Type B pancreatic cell (in vitro differentiated cells): ENCODE measurements at regions not wholly inside any gene's neighbourhood (a gene's known extent, or its start where the extent isn't known, plus 50 kb on each side); places are given as distances from the start of the nearest gene placed in this dataset.

ENCODE experiments used
- DNase-seq: peaks from one replicate; pipeline ENCODE4 v3.0.0; 2021; ENCODE audit warnings: mixed read lengths; ENCODE audit not compliant: unreplicated experiment; ENCODE audit errors: extremely low spot score
- H3K27ac Mint-ChIP-seq: 2 replicates; pipeline ENCODE4 v1.8.0; 2021; ENCODE audit warnings: mild to moderate bottlenecking, mixed read lengths
- H3K27me3 Mint-ChIP-seq: 2 replicates; pipeline ENCODE4 v1.8.0; 2021; ENCODE audit warnings: mixed read lengths
- H3K36me3 Mint-ChIP-seq: 2 replicates; pipeline ENCODE4 v1.8.0; 2021; ENCODE audit warnings: mixed read lengths
- H3K4me1 Mint-ChIP-seq: one replicate; pipeline ENCODE4 v1.8.0; 2021; ENCODE audit warnings: mixed read lengths; ENCODE audit not compliant: unreplicated experiment
- H3K4me3 Mint-ChIP-seq: 2 replicates; pipeline ENCODE4 v1.8.0; 2021; ENCODE audit warnings: mild to moderate bottlenecking, mixed read lengths
- H3K9me3 Mint-ChIP-seq: 2 replicates; pipeline ENCODE4 v1.8.0; 2021; ENCODE audit warnings: mixed read lengths
- CTCF ChIP-seq: fragments of 200-600 bp; sonication (generic); conservative IDR thresholded peaks from 2 replicates; pipeline ENCODE4 v1.5.0; 2021; ENCODE audit warnings: antibody characterized with exemption, mild to moderate bottlenecking

GRCh38 chr4:96509039-96509741 is 669.3 kb downstream of the PDHA2 start:
- H3K27ac Mint-ChIP-seq = no peak overlapping the region
- peaks cover 9% of the 10 kb centered on the region for H3K9me3 Mint-ChIP-seq
- H3K36me3 Mint-ChIP-seq = no peaks in the 10 kb centered on the region
- no peaks in the 10 kb centered on the region for H3K4me1 Mint-ChIP-seq
- no peak for TF ChIP-seq CTCF
- no peaks in the 10 kb centered on the region for H3K27me3 Mint-ChIP-seq
- no peak for DNase-seq
- H3K4me3 Mint-ChIP-seq = no peak overlapping the region

GRCh38 chr4:96519291-96519690 is 679.4 kb downstream of the PDHA2 start:
- Mint-ChIP-seq H3K27me3 (no peaks in the 10 kb centered on the region), H3K27ac (no peak overlapping the region), H3K4me3 (no peak overlapping the region), H3K9me3 (peaks cover 6% of the 10 kb centered on the region), H3K36me3 (no peaks in the 10 kb centered on the region), H3K4me1 (no peaks in the 10 kb centered on the region)
- no peak for DNase-seq
- no peak for TF ChIP-seq CTCF

GRCh38 chr4:96521046-96521536 is 681.2 kb downstream of the PDHA2 start:
- no peaks in the 10 kb centered on the region for H3K27me3 Mint-ChIP-seq
- H3K4me3 Mint-ChIP-seq = no peak overlapping the region
- TF ChIP-seq CTCF = no peak
- H3K4me1 Mint-ChIP-seq = peaks cover 6% of the 10 kb centered on the region
- DNase-seq = no peak
- H3K36me3 Mint-ChIP-seq = no peaks in the 10 kb centered on the region
- H3K27ac Mint-ChIP-seq = no peak overlapping the region
- H3K9me3 Mint-ChIP-seq = peaks cover 10% of the 10 kb centered on the region

- no peak for TF ChIP-seq CTCF
- DNase-seq = no peak
- peaks cover 10% of the 10 kb centered on the region for H3K9me3 Mint-ChIP-seq
- no peak overlapping the region for H3K4me3 Mint-ChIP-seq
- H3K4me1 Mint-ChIP-seq = peaks cover 7% of the 10 kb centered on the region
- no peaks in the 10 kb centered on the region for H3K36me3 Mint-ChIP-seq
- H3K27me3 Mint-ChIP-seq = no peaks in the 10 kb centered on the region
- H3K27ac Mint-ChIP-seq = no peak overlapping the region
Measured at GRCh38 chr4:96523611-96524010, 683.7 kb downstream of the PDHA2 start.

- Mint-ChIP-seq H3K4me1 (peaks cover 7% of the 10 kb centered on the region), H3K4me3 (no peak overlapping the region), H3K27ac (no peak overlapping the region), H3K27me3 (no peaks in the 10 kb centered on the region), H3K9me3 (peaks cover 10% of the 10 kb centered on the region), H3K36me3 (no peaks in the 10 kb centered on the region)
- no peak for DNase-seq
- no peak for TF ChIP-seq CTCF
Measured at GRCh38 chr4:96524311-96524875, 684.5 kb downstream of the PDHA2 start.
